IPS DF 6.9 (cell line): ENCODE measurements at regions not wholly inside any gene's neighbourhood (a gene's known extent, or its start where the extent isn't known, plus 50 kb on each side); places are given as distances from the start of the nearest gene placed in this dataset.
"Not testable (repeated sequence)": the region's sequence is repeated elsewhere in the genome, so short reads cannot be mapped to it uniquely, and the experiment has no call there.

Source experiments
- DNase-seq: peaks from one replicate; pipeline ENCODE4 v3.0.0-alpha.2; 2013; ENCODE audit warnings: low read depth, low spot score
- H3K27ac ChIP-seq: one replicate; pipeline ENCODE4 v1.5.1; 2013; ENCODE audit warnings: low read length, control low read depth
- H3K27me3 ChIP-seq: 2 replicates; pipeline ENCODE4 v1.6.1; 2013; ENCODE audit warnings: mild to moderate bottlenecking, low read length; ENCODE audit not compliant: control insufficient read depth, insufficient read depth
- H3K36me3 ChIP-seq: 2 replicates; pipeline ENCODE4 v1.6.1; 2013; ENCODE audit warnings: low read length; ENCODE audit not compliant: control insufficient read depth, insufficient read depth
- H3K4me1 ChIP-seq: 2 replicates; pipeline ENCODE4 v1.6.1; 2013; ENCODE audit warnings: low read length; ENCODE audit not compliant: control insufficient read depth, insufficient read depth
- H3K4me3 ChIP-seq: 2 replicates; pipeline ENCODE4 v1.5.1; 2013; ENCODE audit warnings: mild to moderate bottlenecking, low read length
- H3K9me3 ChIP-seq: 2 replicates; pipeline ENCODE4 v1.6.1; 2013; ENCODE audit warnings: low read length, inconsistent platforms; ENCODE audit not compliant: control insufficient read depth, insufficient read depth
- WGBS: extraction: QIAGEN DNeasy Blood & Tissue Kit; methylation state at CpG from one replicate; pipeline ENCODE4 v1.1.7; 2013; ENCODE audit warnings: mixed read lengths, missing lambda C conversion rate; ENCODE audit not compliant: insufficient read length, insufficient coverage; 5-methylcytosine and 5-hydroxymethylcytosine counted together

- H3K36me3 ChIP-seq, H3K4me1 ChIP-seq, H3K27ac ChIP-seq, H3K27me3 ChIP-seq, H3K4me3 ChIP-seq, DNase-seq, H3K9me3 ChIP-seq: not testable (repeated sequence)
- WGBS, result no CpG with 5 or more reads among the region's 36 CpGs
Measured at GRCh38 chr16:29220647-29221191, 185.8 kb downstream of the NPIPB11 start.

DNA sequence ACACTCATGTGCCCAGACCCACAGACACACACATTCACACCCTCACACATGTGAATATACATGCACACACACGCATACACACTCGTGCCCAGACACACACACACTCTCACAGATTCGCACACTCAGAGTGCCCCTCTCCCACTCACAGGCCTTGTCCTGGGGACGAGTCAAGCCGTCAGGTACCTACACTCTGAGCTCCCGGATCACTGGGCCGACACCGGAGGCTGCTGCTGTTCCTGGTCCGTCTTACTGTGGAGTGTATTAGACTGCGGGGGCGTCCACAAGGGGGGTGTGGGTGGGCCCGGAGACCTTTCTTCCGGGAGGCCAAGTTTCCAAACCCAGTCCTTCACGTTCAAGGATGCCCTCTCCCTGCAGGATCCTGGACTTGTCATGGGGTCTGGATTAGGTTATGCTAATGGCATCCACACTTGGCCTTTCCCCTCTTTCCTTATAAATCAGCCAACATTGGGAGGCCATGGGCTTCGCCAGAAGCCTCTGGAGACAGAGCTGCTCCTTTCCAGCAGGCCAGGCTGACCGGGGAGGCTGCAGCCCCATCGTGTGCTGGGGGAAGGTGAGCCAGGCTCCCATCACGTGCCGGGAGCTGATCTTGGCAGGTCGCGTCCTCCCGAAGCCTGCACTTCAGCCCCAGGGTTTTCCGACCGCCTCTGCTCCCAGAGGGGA is 186.4 kb downstream of the NPIPB11 start:
- WGBS, result no CpG with 5 or more reads among the region's 24 CpGs
- not testable (repeated sequence) for H3K4me1 ChIP-seq, H3K9me3 ChIP-seq, H3K4me3 ChIP-seq, H3K36me3 ChIP-seq, DNase-seq, H3K27me3 ChIP-seq, H3K27ac ChIP-seq

- H3K4me1 ChIP-seq, H3K9me3 ChIP-seq, H3K36me3 ChIP-seq, H3K4me3 ChIP-seq, DNase-seq, H3K27me3 ChIP-seq, H3K27ac ChIP-seq: not testable (repeated sequence)
- WGBS, result no CpG with 5 or more reads among the region's 16 CpGs
Measured at GRCh38 chr16:29219562-29219961, 186.9 kb downstream of the NPIPB11 start.

DNA sequence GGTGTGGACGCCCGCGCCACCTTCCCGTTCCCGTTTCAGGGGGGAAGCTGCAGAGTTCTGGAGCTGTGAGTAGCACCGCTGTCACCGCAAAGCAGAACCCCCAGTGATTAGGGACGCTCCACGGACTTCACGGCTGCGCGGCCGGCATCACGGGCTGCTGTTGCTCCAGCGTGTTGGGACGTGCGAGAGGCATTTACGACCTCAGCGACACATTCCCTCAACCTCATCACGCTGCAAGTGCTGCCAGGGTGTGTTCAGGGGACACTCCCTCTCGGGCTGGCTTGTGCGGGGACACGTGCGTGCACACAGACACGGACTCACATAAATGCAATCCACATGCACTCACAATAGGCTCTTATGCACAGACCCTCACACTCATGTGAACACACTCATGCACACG is 187.9 kb downstream of the NPIPB11 start:
- not testable (repeated sequence) for H3K36me3 ChIP-seq, DNase-seq, H3K4me1 ChIP-seq, H3K27me3 ChIP-seq, H3K9me3 ChIP-seq, H3K27ac ChIP-seq, H3K4me3 ChIP-seq
- WGBS, result no CpG with 5 or more reads among the region's 26 CpGs

GRCh38 chr16:29218171-29218570 is 188.3 kb downstream of the NPIPB11 start:
- DNase-seq, H3K4me1 ChIP-seq, H3K36me3 ChIP-seq, H3K27me3 ChIP-seq, H3K27ac ChIP-seq, H3K9me3 ChIP-seq, H3K4me3 ChIP-seq: not testable (repeated sequence)
- no CpG with 5 or more reads among the region's 16 CpGs for WGBS

DNA sequence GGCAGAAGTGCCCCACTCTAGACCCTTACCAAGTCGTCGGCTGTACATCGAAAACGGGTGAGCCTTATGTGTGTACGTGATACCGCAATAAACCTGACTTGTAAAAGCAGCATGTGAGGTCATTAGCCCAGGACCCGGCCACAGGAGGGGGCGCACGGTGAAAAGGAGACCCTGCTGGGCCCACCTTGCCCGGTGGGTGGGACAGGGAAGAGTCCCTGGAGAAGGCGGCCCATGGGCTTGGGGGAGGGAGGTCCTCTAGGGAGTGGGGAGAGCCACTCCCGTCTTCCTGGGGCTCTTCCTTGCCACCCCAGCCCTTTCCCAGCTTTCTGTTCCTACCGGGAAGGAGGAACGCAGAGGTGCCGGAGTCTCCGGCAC is 188.8 kb downstream of the NPIPB11 start:
- not testable (repeated sequence) for H3K9me3 ChIP-seq, H3K36me3 ChIP-seq, H3K4me1 ChIP-seq, H3K27me3 ChIP-seq, H3K4me3 ChIP-seq, H3K27ac ChIP-seq, DNase-seq
- WGBS, result no CpG with 5 or more reads among the region's 16 CpGs

GRCh38 chr16:29217104-29217751 is 189.3 kb downstream of the NPIPB11 start:
- H3K4me1 ChIP-seq, H3K36me3 ChIP-seq, H3K9me3 ChIP-seq, H3K27ac ChIP-seq, H3K4me3 ChIP-seq, H3K27me3 ChIP-seq, DNase-seq: not testable (repeated sequence)
- WGBS, result no CpG with 5 or more reads among the region's 22 CpGs

DNA sequence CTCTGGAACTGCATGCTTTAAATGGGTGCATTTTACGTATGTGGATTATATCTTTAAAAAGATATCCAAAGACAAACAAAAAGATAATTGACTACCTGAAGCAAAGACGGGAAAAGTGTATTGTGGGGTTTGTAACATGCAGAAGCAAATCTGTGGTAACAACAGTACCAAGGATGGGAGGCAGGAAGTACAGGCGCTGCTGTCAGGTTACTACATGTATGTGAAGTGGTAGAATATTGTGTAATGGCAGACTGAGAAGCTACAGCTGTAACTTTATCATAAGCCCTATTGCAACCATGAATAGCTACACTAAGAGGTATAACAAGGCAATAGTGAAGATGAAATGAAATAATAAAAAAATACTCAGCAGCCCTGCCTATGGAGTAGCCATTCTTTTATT is 192.7 kb downstream of the NPIPB11 start:
- not testable (repeated sequence) for H3K4me1 ChIP-seq, H3K27me3 ChIP-seq, H3K27ac ChIP-seq, DNase-seq, H3K9me3 ChIP-seq, H3K4me3 ChIP-seq, H3K36me3 ChIP-seq
- WGBS, result no CpG with 5 or more reads among the region's 3 CpGs

DNA sequence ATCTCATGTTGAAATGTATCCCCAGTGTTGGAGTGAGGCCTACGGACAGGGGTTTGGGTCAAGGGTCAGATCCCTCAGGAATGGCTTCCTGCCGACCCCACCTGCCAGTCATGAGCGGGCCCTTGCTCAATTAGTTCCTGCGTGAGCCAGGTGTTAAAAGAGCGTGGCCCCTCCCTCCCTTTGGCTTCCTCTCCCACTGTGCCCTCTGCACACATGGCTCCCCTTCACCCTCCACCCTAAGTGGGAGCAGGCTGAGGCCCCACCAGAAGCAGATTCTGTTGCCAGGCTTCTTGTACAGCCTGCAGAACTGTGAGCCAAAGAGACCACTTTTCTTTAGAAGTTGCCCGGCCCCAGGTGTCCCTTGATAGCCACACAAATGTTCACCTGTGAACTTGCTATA is 193.3 kb downstream of the NPIPB11 start:
- not testable (repeated sequence) for DNase-seq, H3K27me3 ChIP-seq, H3K4me1 ChIP-seq, H3K9me3 ChIP-seq, H3K4me3 ChIP-seq, H3K27ac ChIP-seq, H3K36me3 ChIP-seq
- WGBS, result no CpG with 5 or more reads among the region's 6 CpGs

GRCh38 chr16:29212084-29213027 is 194.2 kb downstream of the NPIPB11 start:
- WGBS, result no CpG with 5 or more reads among the region's 21 CpGs

More at GRCh38 chr16:29212084-29213027, 194.2 kb downstream of the NPIPB11 start:
- not testable (repeated sequence) for H3K9me3 ChIP-seq, H3K27ac ChIP-seq, H3K4me3 ChIP-seq, H3K4me1 ChIP-seq, H3K36me3 ChIP-seq, H3K27me3 ChIP-seq, DNase-seq
